K562 (cell line): ENCODE measurements at regions not wholly inside any gene's neighbourhood (a gene's known extent, or its start where the extent isn't known, plus 50 kb on each side); places are given as distances from the start of the nearest gene placed in this dataset.
"Not testable (repeated sequence)": the region's sequence is repeated elsewhere in the genome, so short reads cannot be mapped to it uniquely, and the experiment has no call there.

ENCODE experiments used
- ATAC-seq: fragments of 200-7000 bp; cut with Tn5 transposase; 3 replicates; pipeline ENCODE4 v1.9.1; 2020; ENCODE audit warnings: moderate library complexity
- BruUV-seq: library from RNA; stranded (reverse); fragments of 400-500 nt; replicated peaks from 2 replicates; lab custom pipeline; 2021; lab: Mats Ljungman, UMichigan
- CTCF ChIA-PET: fragments of 300-600 bp; formaldehyde crosslinking; extraction: SDS; loops from one replicate; lab custom pipeline; 2021; ENCODE audit warnings: low intra/inter-chr PET ratio; lab: Yijun Ruan, JAX
- POLR2A ChIA-PET: fragments of 300-600, 350-650 bp; sonication (Branson Sonifier 250); formaldehyde crosslinking; extraction: SDS; loops from one replicate; lab custom pipeline; 2021; ENCODE audit warnings: antibody characterized with exemption, inconsistent platforms; lab: Yijun Ruan, JAX
- DNase-seq, 4 experiments: peaks; one replicate each; pipeline versions ENCODE4 v3.0.0 to v3.0.0-alpha.2; 2011 to 2018; ENCODE audit warnings: low spot score in 3 of 4, mixed read lengths in 3 of 4; ENCODE audit errors: extremely low read depth in 1 of 4
- FAIRE-seq: peaks from 2 replicates; lab custom pipeline; 2011; peaks lifted over from hg19 to GRCh38; lab: Jason Lieb, UNC
- H2AFZ ChIP-seq: 2 replicates; pipeline ENCODE4 v1.6.0; 2011; ENCODE audit warnings: low read depth, low read length, control low read depth, inconsistent platforms
- H3K27ac ChIP-seq: fragments of 200-600 bp; 3 replicates; pipeline ENCODE4 v1.8.0; 2011; ENCODE audit warnings: low read depth, mild to moderate bottlenecking, control low read depth, inconsistent platforms, low read length, moderate library complexity, mixed read lengths; ENCODE audit errors: extremely low read depth
- H3K27me3 ChIP-seq, 2 experiments: fragments of 300-600 bp in 1 of 2; 2 replicates in 1 of 2; 3 replicates in 1 of 2; pipeline versions ENCODE4 v1.6.0 to v1.8.0; 2011; ENCODE audit warnings: inconsistent platforms in 2 of 2, low read length in 2 of 2, mild to moderate bottlenecking in 1 of 2, mixed read lengths in 1 of 2, moderate library complexity in 1 of 2; ENCODE audit not compliant: control insufficient read depth in 2 of 2, insufficient read depth in 2 of 2
- H3K36me3 ChIP-seq: fragments of 300-600 bp; 3 replicates; pipeline ENCODE4 v1.8.0; 2011; ENCODE audit warnings: mild to moderate bottlenecking, low read length, inconsistent platforms; ENCODE audit not compliant: control insufficient read depth, insufficient read depth
- H3K4me1 ChIP-seq, 2 experiments: fragments of 200-600 bp in 1 of 2; replicated peaks in 1 of 2; 2 replicates in 1 of 2; 3 replicates in 1 of 2; pipeline versions ENCODE4 v1.5.1 to v1.8.0; 2011; ENCODE audit warnings: inconsistent platforms in 2 of 2, low read length in 2 of 2, mild to moderate bottlenecking in 1 of 2, mixed read lengths in 1 of 2, moderate library complexity in 1 of 2; ENCODE audit not compliant: control insufficient read depth in 2 of 2, insufficient read depth in 2 of 2
- H3K4me2 ChIP-seq: 2 replicates; pipeline ENCODE4 v1.6.1; 2011; ENCODE audit warnings: low read length, control low read depth, inconsistent platforms, mixed read lengths; ENCODE audit not compliant: insufficient read depth
- H3K4me3 ChIP-seq: fragments of 200-600 bp; sonication (generic), shearing (Covaris generic); 2 replicates; pipeline ENCODE4 v1.5.1; 2016; ENCODE audit warnings: control low read depth, inconsistent platforms
- H3K79me2 ChIP-seq: fragments of 200-600 bp; 3 replicates; pipeline ENCODE4 v1.8.0; 2011; ENCODE audit warnings: low read length, inconsistent platforms; ENCODE audit not compliant: control insufficient read depth, insufficient read depth
- H3K9ac ChIP-seq, 2 experiments: 2 replicates each; pipeline versions ENCODE4 v1.6.0 to v1.6.1; 2011; ENCODE audit warnings: low read depth in 2 of 2, low read length in 2 of 2, control low read depth in 1 of 2, inconsistent platforms in 1 of 2, mild to moderate bottlenecking in 1 of 2, mixed read lengths in 1 of 2; ENCODE audit not compliant: insufficient read depth in 1 of 2
- H3K9me1 ChIP-seq: one replicate; pipeline ENCODE4 v1.6.0; 2011; ENCODE audit warnings: inconsistent platforms, mild to moderate bottlenecking, low read length, moderate library complexity; ENCODE audit not compliant: control insufficient read depth, insufficient read depth
- H3K9me3 ChIP-seq: replicated peaks from 2 replicates; pipeline ENCODE4 v1.5.1; 2011; ENCODE audit warnings: low read depth, low read length, inconsistent platforms; ENCODE audit not compliant: control insufficient read depth, insufficient read depth
- H4K20me1 ChIP-seq: replicated peaks from 2 replicates; pipeline ENCODE4 v1.6.1; 2011; ENCODE audit warnings: low read length, inconsistent platforms, mixed read lengths; ENCODE audit not compliant: control insufficient read depth, insufficient read depth
- BCOR ChIP-seq: fragments of 450-650 bp; IDR thresholded peaks from 2 replicates; pipeline ENCODE4 v1.6.1; 2016
- CEBPB ChIP-seq: fragments of 450-650 bp; IDR thresholded peaks from 2 replicates; pipeline ENCODE4 v1.6.1; 2016; ENCODE audit warnings: missing genetic modification characterization, missing compliant biosample characterization
- FOSL1 ChIP-seq: fragments of 200-800 bp; sonication (Bioruptor generic); conservative IDR thresholded peaks from 2 replicates; pipeline ENCODE4 v1.6.1; 2016; ENCODE audit warnings: missing genetic modification characterization, missing compliant biosample characterization
- MEIS2 ChIP-seq: fragments of 450-650 bp; IDR thresholded peaks from 2 replicates; pipeline ENCODE4 v1.6.1; 2014; ENCODE audit warnings: mild to moderate bottlenecking; ENCODE audit not compliant: partially characterized antibody
- PBX2 ChIP-seq, 2 experiments: IDR thresholded peaks in 1 of 2; conservative IDR thresholded peaks in 1 of 2; 2 replicates each; pipeline ENCODE4 v1.6.1; 2016; ENCODE audit warnings: low read depth in 2 of 2, mild to moderate bottlenecking in 1 of 2, missing compliant biosample characterization in 1 of 2, missing genetic modification characterization in 1 of 2, moderate library complexity in 1 of 2
- PKNOX1 ChIP-seq: fragments of 450-650 bp; IDR thresholded peaks from 2 replicates; pipeline ENCODE4 v1.6.1; 2016
- ZNF146 ChIP-seq: IDR thresholded peaks from one replicate; pipeline ENCODE4 v1.6.1; 2018; ENCODE audit warnings: missing compliant biosample characterization; ENCODE audit not compliant: unreplicated experiment
- whole genome bisulfite sequencing: fragments of 100-300 bp; shearing (Covaris generic); methylation state at CpG from one replicate; pipeline ENCODE4 v1.1.6; 2016; ENCODE audit warnings: low coverage, mixed read lengths; ENCODE audit not compliant: insufficient coverage; ENCODE audit errors: missing lambda C conversion rate; 5-methylcytosine and 5-hydroxymethylcytosine counted together
- in situ Hi-C: fragments of 300-500 bp; cut with MboI; formaldehyde crosslinking; loops from 4 replicates; pipeline ENCODE4 v1.15.0; 2018; ENCODE audit warnings: inconsistent platforms, mixed read lengths
- intact Hi-C: fragments of 100-400 bp; cut with micrococcal nuclease; formaldehyde crosslinking; loops from 2 replicates; pipeline ENCODE4 v1.14.2; 2022

- not testable (repeated sequence) for H3K27ac ChIP-seq, FAIRE-seq
- POLR2A ChIA-PET, result interaction anchor here (1.1 kb wide), 1 partner anchor 12 kb away, joined by 4 read pairs; no protein-coding TSS in a partner anchor
These were observed 95.6 kb downstream of the PRR15 start for GRCh38 chr7:29659213-29659612.

GRCh38 chr7:29662899-29663298, 99.3 kb downstream of the PRR15 start:
- H3K4me1 ChIP-seq; H3K36me3 ChIP-seq; H2AFZ ChIP-seq; H3K4me2 ChIP-seq; POLR2A ChIA-PET; H3K9me1 ChIP-seq; H3K79me2 ChIP-seq; FAIRE-seq; H3K9ac ChIP-seq; H3K27ac ChIP-seq; H3K27me3 ChIP-seq; H3K9me3 ChIP-seq; intact Hi-C loops; H3K4me3 ChIP-seq; in situ Hi-C loops; ATAC-seq; DNase-seq; CTCF ChIA-PET; BruUV-seq; H4K20me1 ChIP-seq; TF ChIP-seq PBX2 (CRISPR knock-in tag; IDR thresholded peaks at IDR 0.05; ENCODE audit: low read depth): not testable (repeated sequence)
- WGBS, result 69% methylated on average over 3 of the region's 3 CpGs
- TF ChIP-seq PKNOX1 (0 out of 2 replicates have a peak, but pooled peaks have one; percentile 28), PBX2 (tag; conservative IDR thresholded peaks at IDR 0.05; ENCODE audit: low read depth) (peak; percentile 57; the same call in 1 of the 2 replicates), FOSL1 (peak; percentile 34; the same call in 1 of the 2 replicates), MEIS2 (peak; percentile 59)

More at GRCh38 chr7:29659213-29659612, 95.6 kb downstream of the PRR15 start:
- H2AFZ ChIP-seq, in situ Hi-C loops, H3K9ac ChIP-seq, H3K27me3 ChIP-seq, H3K4me2 ChIP-seq, H3K36me3 ChIP-seq, H3K4me3 ChIP-seq, H4K20me1 ChIP-seq, intact Hi-C loops, DNase-seq, BruUV-seq, H3K9me1 ChIP-seq, ATAC-seq: not testable (repeated sequence)
- 81% methylated on average over 4 of the region's 5 CpGs for WGBS
- TF ChIP-seq BCOR, result peak; percentile 43; the same call in 1 of the 2 replicates
- TF ChIP-seq CEBPB (tag), result peak; percentile 17; the same call in 1 of the 2 replicates
- peak; percentile 90 for TF ChIP-seq ZNF146
- TF ChIP-seq, all 486 proteins: peak for 3; not testable (repeated sequence) for 483
- H3K9me3 ChIP-seq, CTCF ChIA-PET, H3K79me2 ChIP-seq, H3K4me1 ChIP-seq: not testable (repeated sequence)
